Right cardiac atrium (tissue), 5 donors: ENCODE measurements at regions not wholly inside any gene's neighbourhood (a gene's known extent, or its start where the extent isn't known, plus 50 kb on each side); places are given as distances from the start of the nearest gene placed in this dataset.

Experiments
- ATAC-seq, 2 donors: fragments of 200-7000 bp; cut with Tn5 transposase; one replicate each; pipeline versions ENCODE4 v1.8.0 to v1.9.1; 2020; ENCODE audit warnings: moderate library complexity in 2 of 2, mild to moderate bottlenecking in 1 of 2
- DNase-seq, 3 donors: peaks; one replicate each; pipeline ENCODE4 v3.0.0-alpha.2; 2020
- H3K27ac ChIP-seq: one replicate; pipeline ENCODE4 v1.5.1; 2013; ENCODE audit warnings: mild to moderate bottlenecking, low read length, control low read depth, moderate library complexity
- H3K27me3 ChIP-seq: one replicate; pipeline ENCODE4 v1.6.1; 2013; ENCODE audit not compliant: control insufficient read depth, insufficient read depth
- H3K4me1 ChIP-seq: one replicate; pipeline ENCODE4 v1.6.1; 2013; ENCODE audit warnings: low read length; ENCODE audit not compliant: control insufficient read depth, insufficient read depth
- H3K4me3 ChIP-seq: one replicate; pipeline ENCODE4 v1.5.1; 2013; ENCODE audit warnings: low read length, control low read depth
- H3K9me3 ChIP-seq: one replicate; pipeline ENCODE4 v1.6.1; 2013; ENCODE audit warnings: low read length; ENCODE audit not compliant: control insufficient read depth
- WGBS: extraction: QIAGEN DNeasy Blood & Tissue Kit; methylation state at CpG from one replicate; pipeline ENCODE4 v1.1.7; 2013; 5-methylcytosine and 5-hydroxymethylcytosine counted together
- intact Hi-C, 4 donors: fragments of 100-400 bp; cut with DNase I; formaldehyde crosslinking; loops; one replicate each; pipeline versions ENCODE4 v1.11.0 to v1.14.0; 2022 to 2023
- donor health status: healthy with polysubstance abuse.
- donor health status: DM: no; HTN: yes; CAD: no.
- donor health status: DM: no; HTN: no; CAD: no.
- donor health status: DM: no; HTN: yes; CAD: no; lungs with severe emphysema.
- donor health status: DM: yes; HTN: yes; CAD: no.

GRCh38 chr11:104653407-104653806 lies 244.9 kb downstream of the CASP12 start:
- Histone ChIP-seq H3K9me3 (no peaks in the 10 kb centered on the region), H3K4me3 (no peak overlapping the region), H3K27me3 (no peaks in the 10 kb centered on the region), H3K27ac (no peak overlapping the region), H3K4me1 (peaks cover 2% of the 10 kb centered on the region)
- WGBS, result 15% methylated on average over 5 of the region's 5 CpGs
- ATAC-seq (no peak), DNase-seq (no peak)
- intact Hi-C loops, result no loop called here

GRCh38 chr11:104652996-104653395 lies 245.3 kb downstream of the CASP12 start:
- H3K4me3 ChIP-seq, result no peak overlapping the region
- no peaks in the 10 kb centered on the region for H3K9me3 ChIP-seq
- WGBS, result 42% methylated on average over 4 of the region's 4 CpGs
- no peaks in the 10 kb centered on the region for H3K27me3 ChIP-seq
- intact Hi-C loops, result no loop called here
- no peak overlapping the region for H3K27ac ChIP-seq
- ATAC-seq (no peak), DNase-seq (no peak)
- H3K4me1 ChIP-seq, result peaks cover 2% of the 10 kb centered on the region

GRCh38 chr11:104650234-104650633 lies 248.0 kb downstream of the CASP12 start:
- no peaks in the 10 kb centered on the region for H3K9me3 ChIP-seq
- ATAC-seq (no peak), DNase-seq (no peak)
- no peak overlapping the region for H3K27ac ChIP-seq
- H3K27me3 ChIP-seq, result no peaks in the 10 kb centered on the region
- intact Hi-C loops, result no loop called here
- 93% methylated on average over 5 of the region's 5 CpGs for WGBS
- H3K4me1 ChIP-seq, result peaks cover 2% of the 10 kb centered on the region
- H3K4me3 ChIP-seq, result no peak overlapping the region

GRCh38 chr11:104649002-104649401 lies 249.3 kb downstream of the CASP12 start:
- DNase-seq (no peak), ATAC-seq (no peak)
- H3K4me3 ChIP-seq, result no peak overlapping the region
- H3K27me3 ChIP-seq, result no peaks in the 10 kb centered on the region
- 26% methylated on average over 1 of the region's 1 CpG for WGBS
- peaks cover 2% of the 10 kb centered on the region for H3K4me1 ChIP-seq
- intact Hi-C loops, result no loop called here
- H3K27ac ChIP-seq, result no peak overlapping the region
- no peaks in the 10 kb centered on the region for H3K9me3 ChIP-seq

GRCh38 chr11:104645261-104646222 lies 252.7 kb downstream of the CASP12 start:
- 59% methylated on average over 2 of the region's 2 CpGs for WGBS
- H3K27me3 ChIP-seq, result no peaks in the 10 kb centered on the region
- intact Hi-C loops, result no loop called here
- ATAC-seq, result no peak
- no peak for DNase-seq
- H3K4me1 ChIP-seq, result no peaks in the 10 kb centered on the region
- H3K4me3 ChIP-seq, result no peak overlapping the region
- H3K9me3 ChIP-seq, result no peaks in the 10 kb centered on the region
- no peak overlapping the region for H3K27ac ChIP-seq

- ATAC-seq (no peak), DNase-seq (no peak)
- WGBS, result 65% methylated on average over 2 of the region's 2 CpGs
- no peak overlapping the region for H3K4me3 ChIP-seq
- H3K27ac ChIP-seq, result no peak overlapping the region
- H3K9me3 ChIP-seq, result no peaks in the 10 kb centered on the region
- no peaks in the 10 kb centered on the region for H3K4me1 ChIP-seq
- intact Hi-C loops, result no loop called here
- no peaks in the 10 kb centered on the region for H3K27me3 ChIP-seq
Measured at GRCh38 chr11:104637662-104638170, 260.5 kb downstream of the CASP12 start.

- H3K4me1 ChIP-seq, result no peaks in the 10 kb centered on the region
- WGBS, result 60% methylated on average over 1 of the region's 1 CpG
- intact Hi-C loops, result no loop called here
- H3K4me3 ChIP-seq, result no peak overlapping the region
- no peak for DNase-seq
- no peak overlapping the region for H3K27ac ChIP-seq
- no peaks in the 10 kb centered on the region for H3K9me3 ChIP-seq
- no peaks in the 10 kb centered on the region for H3K27me3 ChIP-seq
- no peak for ATAC-seq
Measured at GRCh38 chr11:104633226-104633625, 265.0 kb downstream of the CASP12 start.

- Histone ChIP-seq H3K9me3 (no peaks in the 10 kb centered on the region), H3K4me1 (no peaks in the 10 kb centered on the region), H3K4me3 (no peak overlapping the region), H3K27ac (no peak overlapping the region), H3K27me3 (no peaks in the 10 kb centered on the region)
- DNase-seq, result no peak
- no peak for ATAC-seq
- intact Hi-C loops, result no loop called here
- 88% methylated on average over 2 of the region's 2 CpGs for WGBS
Measured at GRCh38 chr11:104630352-104630751, 267.9 kb downstream of the CASP12 start.

GRCh38 chr11:104625246-104625645 lies 273.0 kb downstream of the CASP12 start:
- intact Hi-C loops, result no loop called here
- ATAC-seq (no peak), DNase-seq (no peak)
- Histone ChIP-seq H3K27ac (no peak overlapping the region), H3K27me3 (no peaks in the 10 kb centered on the region), H3K4me3 (no peak overlapping the region), H3K4me1 (no peaks in the 10 kb centered on the region), H3K9me3 (no peaks in the 10 kb centered on the region)
- WGBS, result 41% methylated on average over 2 of the region's 2 CpGs

GRCh38 chr11:104624021-104624420 lies 274.2 kb downstream of the CASP12 start:
- no peak overlapping the region for H3K27ac ChIP-seq
- DNase-seq, result no peak

GRCh38 chr11:104623518-104623917 lies 274.7 kb downstream of the CASP12 start:
- 75% methylated on average over 1 of the region's 1 CpG for WGBS

More at GRCh38 chr11:104624021-104624420, 274.2 kb downstream of the CASP12 start:
- intact Hi-C loops, result no loop called here
- H3K9me3 ChIP-seq, result no peaks in the 10 kb centered on the region
- no peaks in the 10 kb centered on the region for H3K27me3 ChIP-seq
- no peak for ATAC-seq
- no peak overlapping the region for H3K4me3 ChIP-seq
- H3K4me1 ChIP-seq, result no peaks in the 10 kb centered on the region

More at GRCh38 chr11:104623518-104623917, 274.7 kb downstream of the CASP12 start:
- DNase-seq (no peak), ATAC-seq (no peak)
- H3K27me3 ChIP-seq, result no peaks in the 10 kb centered on the region
- no peaks in the 10 kb centered on the region for H3K4me1 ChIP-seq
- no peak overlapping the region for H3K4me3 ChIP-seq
- H3K27ac ChIP-seq, result no peak overlapping the region
- H3K9me3 ChIP-seq, result no peaks in the 10 kb centered on the region
- intact Hi-C loops, result no loop called here
